ENCODE measurements at regions not wholly inside any gene's neighbourhood (a gene's known extent, or its start where the extent isn't known, plus 50 kb on each side); places are given as distances from the start of the nearest gene placed in this dataset.

- no peak for TF ChIP-seq REST (IDR thresholded peaks at IDR 0.05; ENCODE audit: unreplicated experiment)
- TF ChIP-seq STAT1 (IDR thresholded peaks at IDR 0.05; ENCODE audit: unreplicated experiment), result no peak
- no peak for TF ChIP-seq ZNF331 (CRISPR knock-in tag; IDR thresholded peaks at IDR 0.05; ENCODE audit: low read depth)
- no peak for TF ChIP-seq EZH2 (IDR thresholded peaks at IDR 0.05; ENCODE audit: low read depth, unreplicated experiment)
- TF ChIP-seq POLR2AphosphoS5 (IDR thresholded peaks at IDR 0.05; ENCODE audit: low read depth), result no peak
- TF ChIP-seq NANOG (IDR thresholded peaks at IDR 0.05; ENCODE audit: borderline replicate concordance), result no peak
These were observed 134.8 kb upstream of the UST start (continued) for GRCh38 chr6:148612043-148612442.

DNA sequence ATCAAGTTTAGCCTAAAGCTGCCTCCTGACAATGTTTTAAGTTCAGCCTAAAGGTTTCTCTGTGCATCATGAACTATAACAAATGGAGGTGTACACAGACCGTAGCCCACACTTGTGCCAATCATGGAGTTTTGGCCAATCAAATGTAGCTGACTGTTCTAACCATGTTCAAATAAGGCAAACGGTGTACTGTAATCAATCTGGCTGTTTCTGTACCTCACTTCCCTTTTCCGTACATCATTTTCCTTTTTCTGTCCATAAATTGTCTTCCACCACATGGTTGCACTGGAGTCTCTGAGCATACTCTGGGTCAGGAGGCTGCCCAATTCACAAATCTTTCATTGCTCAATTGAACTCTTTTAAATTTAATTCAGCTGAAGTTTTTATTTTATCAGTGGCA is 132.2 kb upstream of the UST start:
- Histone ChIP-seq H3K9me2 (ENCODE audit: insufficient read depth) (peaks cover 6% of the 10 kb centered on the region; the same call in 1 of the 2 replicates), H3F3A (replicated peaks; ENCODE audit: low read depth) (no peaks in the 10 kb centered on the region), H3K4me2 (no peak overlapping the region), H2AFZ (no peak overlapping the region), H3K27ac (ENCODE audit: low read depth) (no peak overlapping the region), H3K27me3 (ENCODE audit: insufficient read depth) (no peaks in the 10 kb centered on the region), H3K4me1 (ENCODE audit: insufficient read depth) (0 out of 2 replicates have a peak, but pooled peaks cover 4% of the 10 kb centered on the region), H3K79me2 (replicated peaks; ENCODE audit: insufficient read depth) (no peaks in the 10 kb centered on the region), H4K20me1 (replicated peaks; ENCODE audit: insufficient read depth) (no peaks in the 10 kb centered on the region), H3K4me3 (no peak overlapping the region), H3K36me3 (ENCODE audit: insufficient read depth) (no peaks in the 10 kb centered on the region)
- H3K36me3 Mint-ChIP-seq (ENCODE audit: low read depth), result no peaks in the 10 kb centered on the region
- H3K4me3 Mint-ChIP-seq, result no peak overlapping the region
- H3K9me3 Mint-ChIP-seq, result no peaks in the 10 kb centered on the region
- no peak for DNase-seq (ENCODE audit: low spot score)
- TF ChIP-seq STAT1 (IDR thresholded peaks at IDR 0.05; ENCODE audit: unreplicated experiment) (no peak), EZH2 (IDR thresholded peaks at IDR 0.05; ENCODE audit: low read depth, unreplicated experiment) (no peak), ZNF331 (CRISPR knock-in tag; IDR thresholded peaks at IDR 0.05; ENCODE audit: low read depth) (no peak)
- TF ChIP-seq, protein P1, sequence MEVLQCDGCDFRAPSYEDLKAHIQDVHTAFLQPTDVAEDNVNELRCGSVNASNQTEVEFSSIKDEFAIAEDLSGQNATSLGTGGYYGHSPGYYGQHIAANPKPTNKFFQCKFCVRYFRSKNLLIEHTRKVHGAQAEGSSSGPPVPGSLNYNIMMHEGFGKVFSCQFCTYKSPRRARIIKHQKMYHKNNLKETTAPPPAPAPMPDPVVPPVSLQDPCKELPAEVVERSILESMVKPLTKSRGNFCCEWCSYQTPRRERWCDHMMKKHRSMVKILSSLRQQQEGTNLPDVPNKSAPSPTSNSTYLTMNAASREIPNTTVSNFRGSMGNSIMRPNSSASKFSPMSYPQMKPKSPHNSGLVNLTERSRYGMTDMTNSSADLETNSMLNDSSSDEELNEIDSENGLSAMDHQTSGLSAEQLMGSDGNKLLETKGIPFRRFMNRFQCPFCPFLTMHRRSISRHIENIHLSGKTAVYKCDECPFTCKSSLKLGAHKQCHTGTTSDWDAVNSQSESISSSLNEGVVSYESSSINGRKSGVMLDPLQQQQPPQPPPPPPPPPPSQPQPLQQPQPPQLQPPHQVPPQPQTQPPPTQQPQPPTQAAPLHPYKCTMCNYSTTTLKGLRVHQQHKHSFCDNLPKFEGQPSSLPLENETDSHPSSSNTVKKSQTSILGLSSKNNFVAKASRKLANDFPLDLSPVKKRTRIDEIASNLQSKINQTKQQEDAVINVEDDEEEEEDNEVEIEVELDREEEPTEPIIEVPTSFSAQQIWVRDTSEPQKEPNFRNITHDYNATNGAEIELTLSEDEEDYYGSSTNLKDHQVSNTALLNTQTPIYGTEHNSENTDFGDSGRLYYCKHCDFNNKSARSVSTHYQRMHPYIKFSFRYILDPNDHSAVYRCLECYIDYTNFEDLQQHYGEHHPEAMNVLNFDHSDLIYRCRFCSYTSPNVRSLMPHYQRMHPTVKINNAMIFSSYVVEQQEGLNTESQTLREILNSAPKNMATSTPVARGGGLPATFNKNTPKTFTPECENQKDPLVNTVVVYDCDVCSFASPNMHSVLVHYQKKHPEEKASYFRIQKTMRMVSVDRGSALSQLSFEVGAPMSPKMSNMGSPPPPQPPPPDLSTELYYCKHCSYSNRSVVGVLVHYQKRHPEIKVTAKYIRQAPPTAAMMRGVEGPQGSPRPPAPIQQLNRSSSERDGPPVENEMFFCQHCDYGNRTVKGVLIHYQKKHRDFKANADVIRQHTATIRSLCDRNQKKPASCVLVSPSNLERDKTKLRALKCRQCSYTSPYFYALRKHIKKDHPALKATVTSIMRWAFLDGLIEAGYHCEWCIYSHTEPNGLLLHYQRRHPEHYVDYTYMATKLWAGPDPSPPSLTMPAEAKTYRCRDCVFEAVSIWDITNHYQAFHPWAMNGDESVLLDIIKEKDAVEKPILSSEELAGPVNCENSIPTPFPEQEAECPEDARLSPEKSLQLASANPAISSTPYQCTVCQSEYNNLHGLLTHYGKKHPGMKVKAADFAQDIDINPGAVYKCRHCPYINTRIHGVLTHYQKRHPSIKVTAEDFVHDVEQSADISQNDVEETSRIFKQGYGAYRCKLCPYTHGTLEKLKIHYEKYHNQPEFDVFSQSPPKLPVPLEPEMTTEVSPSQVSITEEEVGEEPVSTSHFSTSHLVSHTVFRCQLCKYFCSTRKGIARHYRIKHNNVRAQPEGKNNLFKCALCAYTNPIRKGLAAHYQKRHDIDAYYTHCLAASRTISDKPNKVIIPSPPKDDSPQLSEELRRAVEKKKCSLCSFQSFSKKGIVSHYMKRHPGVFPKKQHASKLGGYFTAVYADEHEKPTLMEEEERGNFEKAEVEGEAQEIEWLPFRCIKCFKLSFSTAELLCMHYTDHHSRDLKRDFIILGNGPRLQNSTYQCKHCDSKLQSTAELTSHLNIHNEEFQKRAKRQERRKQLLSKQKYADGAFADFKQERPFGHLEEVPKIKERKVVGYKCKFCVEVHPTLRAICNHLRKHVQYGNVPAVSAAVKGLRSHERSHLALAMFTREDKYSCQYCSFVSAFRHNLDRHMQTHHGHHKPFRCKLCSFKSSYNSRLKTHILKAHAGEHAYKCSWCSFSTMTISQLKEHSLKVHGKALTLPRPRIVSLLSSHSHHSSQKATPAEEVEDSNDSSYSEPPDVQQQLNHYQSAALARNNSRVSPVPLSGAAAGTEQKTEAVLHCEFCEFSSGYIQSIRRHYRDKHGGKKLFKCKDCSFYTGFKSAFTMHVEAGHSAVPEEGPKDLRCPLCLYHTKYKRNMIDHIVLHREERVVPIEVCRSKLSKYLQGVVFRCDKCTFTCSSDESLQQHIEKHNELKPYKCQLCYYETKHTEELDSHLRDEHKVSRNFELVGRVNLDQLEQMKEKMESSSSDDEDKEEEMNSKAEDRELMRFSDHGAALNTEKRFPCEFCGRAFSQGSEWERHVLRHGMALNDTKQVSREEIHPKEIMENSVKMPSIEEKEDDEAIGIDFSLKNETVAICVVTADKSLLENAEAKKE (CRISPR knock-in tag; IDR thresholded peaks at IDR 0.05), result no peak
- H3K4me1 Mint-ChIP-seq, result peaks cover 9% of the 10 kb centered on the region; the same call in 2 of the 3 replicates
- H3K27ac Mint-ChIP-seq, result no peak overlapping the region
- no peaks in the 10 kb centered on the region for H3K27me3 Mint-ChIP-seq (ENCODE audit: insufficient read depth, low read depth, poor library complexity)
- no peak for ATAC-seq

Measured in GM23338 (cell line).